H9 (cell line): ENCODE measurements at regions not wholly inside any gene's neighbourhood (a gene's known extent, or its start where the extent isn't known, plus 50 kb on each side); places are given as distances from the start of the nearest gene placed in this dataset.

Source experiments
- DNase-seq: peaks from one replicate; pipeline ENCODE4 v3.0.0-alpha.2; 2017
- H2AFZ ChIP-seq: one replicate; pipeline ENCODE4 v1.6.1; 2013; ENCODE audit warnings: mild to moderate bottlenecking, low read length, control low read depth, moderate library complexity
- H2AK5ac ChIP-seq: 2 replicates; pipeline ENCODE4 v1.6.1; 2013; ENCODE audit warnings: low read length, control low read depth, mixed read lengths; ENCODE audit not compliant: insufficient read length
- H2BK120ac ChIP-seq: one replicate; pipeline ENCODE4 v1.6.1; 2013; ENCODE audit warnings: low read depth, mild to moderate bottlenecking, low read length, control low read depth, inconsistent platforms; ENCODE audit not compliant: poor library complexity, severe bottlenecking
- H2BK12ac ChIP-seq: 2 replicates; pipeline ENCODE4 v1.6.1; 2013; ENCODE audit warnings: low read length, control low read depth, mixed read lengths, low read depth; ENCODE audit not compliant: insufficient read length
- H2BK15ac ChIP-seq: 2 replicates; pipeline ENCODE4 v1.6.1; 2013; ENCODE audit warnings: low read depth, low read length, control low read depth
- H2BK20ac ChIP-seq: one replicate; pipeline ENCODE4 v1.6.1; 2013; ENCODE audit warnings: low read depth, mild to moderate bottlenecking, low read length, control low read depth, inconsistent platforms; ENCODE audit not compliant: poor library complexity, severe bottlenecking
- H2BK5ac ChIP-seq: 2 replicates; pipeline ENCODE4 v1.6.1; 2013; ENCODE audit warnings: low read length, control low read depth, mixed read lengths; ENCODE audit not compliant: insufficient read length
- H3K14ac ChIP-seq: 2 replicates; pipeline ENCODE4 v1.6.1; 2013; ENCODE audit warnings: low read length, control low read depth; ENCODE audit not compliant: insufficient read depth
- H3K18ac ChIP-seq: 2 replicates; pipeline ENCODE4 v1.6.1; 2013; ENCODE audit warnings: low read depth, mild to moderate bottlenecking, mixed read lengths, low read length, control low read depth; ENCODE audit not compliant: insufficient read length
- H3K23ac ChIP-seq: 2 replicates; pipeline ENCODE4 v1.6.1; 2013; ENCODE audit warnings: low read length, control low read depth, mixed read lengths, low read depth; ENCODE audit not compliant: insufficient read length
- H3K23me2 ChIP-seq: 2 replicates; pipeline ENCODE4 v1.6.1; 2013; ENCODE audit warnings: low read depth, mild to moderate bottlenecking, mixed read lengths, low read length, control low read depth; ENCODE audit not compliant: insufficient read length, poor library complexity, severe bottlenecking
- H3K27ac ChIP-seq: 2 replicates; pipeline ENCODE4 v1.5.1; 2013; ENCODE audit warnings: low read length, control low read depth, mixed read lengths, low read depth; ENCODE audit not compliant: insufficient read length
- H3K27me3 ChIP-seq: 2 replicates; pipeline ENCODE4 v1.6.1; 2013; ENCODE audit warnings: low read length, control low read depth, inconsistent platforms; ENCODE audit not compliant: insufficient read depth
- H3K4ac ChIP-seq: 2 replicates; pipeline ENCODE4 v1.6.1; 2013; ENCODE audit warnings: low read depth, mild to moderate bottlenecking, control low read depth, inconsistent platforms, low read length, moderate library complexity
- H3K4me1 ChIP-seq: 2 replicates; pipeline ENCODE4 v1.6.1; 2013; ENCODE audit warnings: low read length, control low read depth, inconsistent platforms; ENCODE audit not compliant: insufficient read depth
- H3K4me2 ChIP-seq: 2 replicates; pipeline ENCODE4 v1.6.1; 2013; ENCODE audit warnings: low read length, control low read depth, mixed read lengths; ENCODE audit not compliant: insufficient read length, insufficient read depth
- H3K56ac ChIP-seq: 2 replicates; pipeline ENCODE4 v1.6.1; 2013; ENCODE audit warnings: low read depth, mild to moderate bottlenecking, mixed read lengths, low read length, control low read depth; ENCODE audit not compliant: insufficient read length
- H3K79me1 ChIP-seq: 2 replicates; pipeline ENCODE4 v1.6.1; 2013; ENCODE audit warnings: low read depth, mild to moderate bottlenecking, moderate library complexity, low read length, control low read depth, inconsistent platforms; ENCODE audit not compliant: insufficient read depth, poor library complexity, severe bottlenecking
- H3K79me2 ChIP-seq: 2 replicates; pipeline ENCODE4 v1.6.1; 2013; ENCODE audit warnings: low read length, control low read depth, inconsistent platforms; ENCODE audit not compliant: insufficient read depth
- H3K9ac ChIP-seq: 2 replicates; pipeline ENCODE4 v1.6.1; 2013; ENCODE audit warnings: low read length, control low read depth, mixed read lengths; ENCODE audit not compliant: insufficient read length; ENCODE audit errors: extremely low read depth
- H3K9me3 ChIP-seq: one replicate; pipeline ENCODE4 v1.6.1; 2013; ENCODE audit warnings: low read depth, low read length, inconsistent platforms; ENCODE audit not compliant: control insufficient read depth
- H3T11ph ChIP-seq: one replicate; pipeline ENCODE4 v1.6.1; 2013; ENCODE audit warnings: mild to moderate bottlenecking, low read length, control low read depth, inconsistent platforms
- H4K20me1 ChIP-seq: one replicate; pipeline ENCODE4 v1.6.1; 2013; ENCODE audit not compliant: control insufficient read depth, insufficient read length, insufficient read depth
- H4K5ac ChIP-seq: 2 replicates; pipeline ENCODE4 v1.6.1; 2013; ENCODE audit warnings: low read depth, mild to moderate bottlenecking, mixed read lengths, low read length, control low read depth; ENCODE audit not compliant: insufficient read length
- H4K8ac ChIP-seq: replicated peaks from 2 replicates; pipeline ENCODE4 v1.6.1; 2013; ENCODE audit warnings: low read length, control low read depth, mixed read lengths, low read depth; ENCODE audit not compliant: insufficient read length
- H4K91ac ChIP-seq: 2 replicates; pipeline ENCODE4 v1.6.1; 2013; ENCODE audit warnings: low read depth, mild to moderate bottlenecking, moderate library complexity, mixed read lengths, low read length, control low read depth; ENCODE audit not compliant: insufficient read length
- H3K27ac Mint-ChIP-seq, 3 experiments: 2 replicates in 2 of 3; 3 replicates in 1 of 3; pipeline ENCODE4 v1.8.0; 2020 to 2021; ENCODE audit warnings: mixed read lengths in 3 of 3, mild to moderate bottlenecking in 1 of 3, moderate library complexity in 1 of 3
- H3K27me3 Mint-ChIP-seq: 2 replicates; pipeline ENCODE4 v1.8.0; 2021; ENCODE audit warnings: low read depth, mild to moderate bottlenecking, moderate library complexity, mixed read lengths
- H3K36me3 Mint-ChIP-seq, 3 experiments: 2 replicates in 2 of 3; 3 replicates in 1 of 3; pipeline ENCODE4 v1.8.0; 2020 to 2021; ENCODE audit warnings: low read depth in 3 of 3, mixed read lengths in 3 of 3; ENCODE audit not compliant: insufficient read depth in 1 of 3
- H3K4me1 Mint-ChIP-seq, 2 experiments: 2 replicates each; pipeline ENCODE4 v1.8.0; 2020; ENCODE audit warnings: mixed read lengths in 2 of 2
- H3K4me3 Mint-ChIP-seq, 2 experiments: 2 replicates in 1 of 2; 3 replicates in 1 of 2; pipeline ENCODE4 v1.8.0; 2020 to 2021; ENCODE audit warnings: mild to moderate bottlenecking in 2 of 2, mixed read lengths in 2 of 2, moderate library complexity in 1 of 2
- H3K9me3 Mint-ChIP-seq, 2 experiments: 2 replicates in 1 of 2; 3 replicates in 1 of 2; pipeline ENCODE4 v1.8.0; 2020; ENCODE audit warnings: mild to moderate bottlenecking in 2 of 2, mixed read lengths in 2 of 2, moderate library complexity in 1 of 2
- CTCF ChIP-seq: fragments of 200-600 bp; sonication (generic); conservative IDR thresholded peaks from 3 replicates; pipeline ENCODE4 v1.8.0; 2021; ENCODE audit warnings: antibody characterized with exemption, mild to moderate bottlenecking
- WGBS: extraction: QIAGEN DNeasy Blood & Tissue Kit; methylation state at CpG from one replicate; pipeline ENCODE4 v1.1.7; 2013; ENCODE audit warnings: missing lambda C conversion rate, low lambda C conversion rate, mixed read lengths; ENCODE audit not compliant: insufficient read length; ENCODE audit errors: extremely low coverage; 5-methylcytosine and 5-hydroxymethylcytosine counted together

GRCh38 chr5:54379590-54379989 is 69.2 kb upstream of the ARL15 start:
- H2BK5ac ChIP-seq: no peak overlapping the region
- H3K23ac ChIP-seq: no peak overlapping the region
- H4K91ac ChIP-seq: no peak overlapping the region
- no peak overlapping the region for H3K14ac ChIP-seq
- H3T11ph ChIP-seq: no peak overlapping the region
- no peaks in the 10 kb centered on the region for H3K79me1 ChIP-seq
- Mint-ChIP-seq H3K36me3 (peaks cover 3 to 26% (median 8%) of the 10 kb centered on the region in 3 experiments), H3K27me3 (no peaks in the 10 kb centered on the region; the same call in 1 of the 2 replicates), H3K4me3 (no peak overlapping the region), H3K4me1 (no peaks in the 10 kb centered on the region), H3K9me3 (peaks cover 22% of the 10 kb centered on the region in 2 experiments), H3K27ac (no peak overlapping the region)
- H3K56ac ChIP-seq: no peak overlapping the region
- no peak overlapping the region for H3K18ac ChIP-seq
- H3K23me2 ChIP-seq: no peaks in the 10 kb centered on the region
- no peak overlapping the region for H3K4ac ChIP-seq
- H2BK120ac ChIP-seq: no peak overlapping the region
- H2BK12ac ChIP-seq: no peak overlapping the region
- H3K27me3 ChIP-seq: no peaks in the 10 kb centered on the region
- no peak overlapping the region for H4K5ac ChIP-seq
- no CpG with 5 or more reads among the region's 2 CpGs for WGBS
- no peak overlapping the region for H2BK15ac ChIP-seq
- no peak overlapping the region for H2AFZ ChIP-seq
- DNase-seq: no peak
- H2AK5ac ChIP-seq: no peak overlapping the region
- no peaks in the 10 kb centered on the region for H3K4me1 ChIP-seq
- no peak overlapping the region for H3K27ac ChIP-seq
- H3K9me3 ChIP-seq: no peaks in the 10 kb centered on the region
- no peak overlapping the region for H2BK20ac ChIP-seq
- TF ChIP-seq CTCF: no peak
- H3K9ac ChIP-seq: no peak overlapping the region
- H3K79me2 ChIP-seq: no peaks in the 10 kb centered on the region
- H3K4me2 ChIP-seq: no peak overlapping the region
- H4K8ac ChIP-seq: no peak overlapping the region
- H4K20me1 ChIP-seq: no peaks in the 10 kb centered on the region
